Nucleus accumbens (tissue), 56 donors: ENCODE measurements at regions not wholly inside any gene's neighbourhood (a gene's known extent, or its start where the extent isn't known, plus 50 kb on each side); places are given as distances from the start of the nearest gene placed in this dataset.

ENCODE experiments used
- DNase-seq, 56 donors: peaks; one replicate each; lab custom pipeline; 2025; lab: John Stamatoyannopoulos, UW

GRCh38 chr10:4733150-4733842 lies 92.7 kb upstream of the AKR1E2 start:
- no peak for DNase-seq

- no peak for DNase-seq
These were observed 95.0 kb upstream of the AKR1E2 start for GRCh38 chr10:4730998-4731397.

GRCh38 chr10:4725917-4726606 lies 99.9 kb upstream of the AKR1E2 start:
- DNase-seq = no peak

- no peak for DNase-seq
These were observed 102.1 kb upstream of the AKR1E2 start for GRCh38 chr10:4723860-4724259.

- DNase-seq = no peak
These were observed 103.8 kb upstream of the AKR1E2 start for GRCh38 chr10:4721999-4722753.

- no peak for DNase-seq
These were observed 105.5 kb upstream of the AKR1E2 start for GRCh38 chr10:4720463-4720862.

- DNase-seq = no peak
These were observed 106.3 kb upstream of the AKR1E2 start for GRCh38 chr10:4719671-4720070.

- DNase-seq = no peak
These were observed 107.0 kb upstream of the AKR1E2 start for GRCh38 chr10:4719036-4719435.

- DNase-seq = no peak
These were observed 107.5 kb upstream of the AKR1E2 start for GRCh38 chr10:4718544-4718943.

- no peak for DNase-seq
These were observed 108.3 kb upstream of the AKR1E2 start for GRCh38 chr10:4717670-4718069.

GRCh38 chr10:4710858-4711257 lies 115.1 kb upstream of the AKR1E2 start:
- DNase-seq = no peak

- DNase-seq = no peak
These were observed 117.8 kb upstream of the AKR1E2 start for GRCh38 chr10:4708123-4708759.

GRCh38 chr10:4707221-4707620 lies 118.8 kb upstream of the AKR1E2 start:
- DNase-seq = no peak

- DNase-seq = no peak
These were observed 121.9 kb upstream of the AKR1E2 start for GRCh38 chr10:4704034-4704545.

- DNase-seq = no peak
These were observed 125.0 kb upstream of the AKR1E2 start for GRCh38 chr10:4701016-4701415.

GRCh38 chr10:4699950-4700730 lies 125.9 kb upstream of the AKR1E2 start:
- no peak for DNase-seq

GRCh38 chr10:4698075-4698474 lies 127.9 kb upstream of the AKR1E2 start:
- no peak for DNase-seq

GRCh38 chr10:4696186-4696585 lies 129.8 kb upstream of the AKR1E2 start:
- DNase-seq = no peak

- DNase-seq = no peak
These were observed 132.0 kb upstream of the AKR1E2 start for GRCh38 chr10:4693967-4694366.

- no peak for DNase-seq
These were observed 133.8 kb upstream of the AKR1E2 start for GRCh38 chr10:4692206-4692605.
